ENCODE measurements at regions not wholly inside any gene's neighbourhood (a gene's known extent, or its start where the extent isn't known, plus 50 kb on each side); places are given as distances from the start of the nearest gene placed in this dataset.

DNA sequence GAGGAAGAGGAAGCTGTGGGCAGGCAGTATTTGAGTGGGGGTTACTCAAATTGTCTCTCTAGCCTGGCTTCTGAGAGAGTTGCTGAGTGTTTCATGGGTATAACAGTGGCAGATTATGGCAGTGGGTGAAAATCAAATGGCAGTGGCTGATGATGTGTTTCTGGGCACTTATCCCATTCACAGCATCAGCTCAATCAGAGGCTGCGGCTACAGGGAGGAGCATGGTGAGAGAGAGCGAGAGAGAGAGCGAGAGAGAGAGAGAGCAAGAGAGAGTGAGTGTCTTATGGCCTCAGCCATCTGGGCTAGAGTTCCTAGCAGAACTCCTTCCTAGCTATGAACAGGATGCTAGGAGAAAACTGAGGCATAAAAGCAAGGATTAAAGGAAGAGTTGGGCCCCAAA is 178.9 kb downstream of the OLFM4 start:
- DNase-seq: no peak

DNA sequence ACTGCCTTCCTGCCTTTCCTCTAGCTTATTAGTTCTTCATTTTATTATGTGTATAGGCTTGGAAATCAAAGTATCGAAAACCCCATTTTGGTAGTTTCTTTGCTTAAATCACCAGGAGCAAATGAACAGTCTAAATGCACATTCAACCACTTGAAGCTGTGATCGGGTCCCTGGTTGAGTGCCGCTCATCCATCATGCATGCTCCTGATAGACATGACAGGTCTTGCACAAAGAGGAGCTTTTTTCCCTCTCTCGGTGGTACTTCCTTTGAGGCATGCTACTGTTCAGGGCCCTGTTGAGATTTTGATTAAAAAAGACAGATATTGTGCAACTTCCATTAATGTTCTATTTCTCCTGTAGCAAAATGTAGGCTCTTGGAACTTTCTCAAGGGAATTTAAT is 185.8 kb downstream of the OLFM4 start:
- DNase-seq: no peak

DNA sequence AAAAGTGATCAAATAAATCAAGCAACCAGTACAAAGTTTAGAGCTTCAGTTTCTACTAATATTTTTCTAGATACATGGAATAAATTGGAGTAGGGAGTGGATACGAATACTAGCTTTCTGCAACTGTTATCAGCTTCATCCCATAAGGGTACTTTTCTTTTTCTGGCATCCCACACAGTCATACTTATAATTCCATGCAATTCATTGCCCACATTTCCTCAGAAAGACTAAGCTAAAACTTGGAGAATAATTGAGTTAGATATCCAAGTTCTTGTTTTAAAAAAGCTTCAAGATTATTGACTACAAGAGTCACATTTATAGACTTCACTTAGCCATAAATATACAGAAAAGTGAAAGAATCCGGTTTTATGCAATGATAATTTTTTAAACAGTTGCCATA is 186.9 kb downstream of the OLFM4 start:
- DNase-seq: no peak

DNA sequence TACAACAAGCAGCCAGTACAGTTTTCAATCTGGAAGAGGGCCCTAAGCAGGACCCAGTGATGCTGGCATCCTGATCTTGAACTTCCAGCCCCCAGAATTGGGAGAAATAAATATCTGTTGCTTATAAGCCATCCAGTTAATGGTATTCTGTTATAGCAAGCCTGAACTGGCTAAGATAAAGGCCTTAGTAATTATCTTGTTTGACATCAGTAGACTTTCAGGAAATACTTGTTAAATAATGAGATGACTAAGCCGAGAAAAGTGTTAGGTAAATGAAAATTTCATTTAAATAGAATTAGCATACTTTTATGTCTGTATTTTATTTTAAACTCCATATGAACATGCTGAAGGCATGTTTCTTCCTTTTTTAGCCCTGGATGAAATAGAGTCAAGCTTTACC is 188.2 kb downstream of the OLFM4 start:
- DNase-seq: no peak

- no peak for DNase-seq
Measured at GRCh38 chr13:53217194-53217593, 188.6 kb downstream of the OLFM4 start.

DNA sequence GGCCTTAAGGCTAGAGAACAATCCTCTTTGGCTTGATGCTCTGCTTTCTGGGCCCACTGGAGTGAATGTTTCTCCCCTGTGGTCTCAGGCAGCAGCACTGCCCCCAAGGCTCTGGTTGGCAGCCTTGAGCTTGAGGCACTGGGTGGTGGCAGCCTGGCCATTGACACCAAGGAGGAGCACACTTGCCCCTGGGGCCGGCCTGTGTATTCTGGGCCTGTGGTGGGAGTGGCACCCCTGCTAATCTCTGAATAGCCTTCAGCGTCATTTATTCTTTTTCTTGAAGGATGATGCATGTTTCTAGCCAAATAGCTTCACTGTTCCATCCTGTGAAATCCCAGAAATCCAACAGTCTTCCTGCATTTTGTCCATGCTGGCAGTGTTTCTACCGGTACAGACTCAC is 191.4 kb downstream of the OLFM4 start:
- no peak for DNase-seq

DNA sequence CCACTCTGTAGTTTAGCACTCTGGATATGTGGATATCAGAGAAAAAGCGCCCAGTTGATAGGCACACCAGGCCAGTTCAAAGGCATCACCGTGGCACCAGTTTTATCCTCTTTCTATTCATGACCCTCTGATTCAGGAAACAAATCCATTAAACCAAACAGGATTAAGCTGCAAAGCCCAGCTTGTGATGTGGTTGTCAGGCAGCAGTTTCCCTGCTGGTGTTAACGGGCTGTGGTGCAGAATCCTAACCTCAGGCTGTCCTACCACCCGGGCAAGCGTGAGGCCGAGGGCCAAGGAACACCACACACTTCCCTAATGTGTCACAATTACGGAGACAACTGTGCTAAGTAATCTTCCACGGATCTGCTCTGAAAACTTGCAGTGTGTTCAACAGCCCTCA is 209.1 kb downstream of the OLFM4 start:
- DNase-seq: no peak

DNA sequence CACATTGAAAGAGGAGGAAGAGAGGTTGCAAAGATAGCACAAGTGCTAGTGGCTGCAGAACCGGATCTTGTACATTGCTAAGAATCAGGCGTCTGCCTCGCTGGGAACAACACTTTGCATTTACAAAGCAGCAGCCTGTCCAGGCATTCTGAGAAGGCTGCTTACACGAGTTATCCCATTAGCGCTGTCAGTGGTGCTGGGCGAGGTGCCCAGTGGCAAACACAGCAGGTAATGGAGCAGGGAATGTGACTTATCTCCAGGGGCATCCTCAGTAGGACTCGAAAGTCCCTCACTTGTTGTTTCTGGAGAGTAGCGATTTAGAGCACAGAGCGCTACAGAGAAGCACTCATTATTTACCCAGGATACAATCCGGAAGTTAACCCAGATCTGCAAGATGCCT is 209.6 kb downstream of the OLFM4 start:
- DNase-seq: no peak

DNA sequence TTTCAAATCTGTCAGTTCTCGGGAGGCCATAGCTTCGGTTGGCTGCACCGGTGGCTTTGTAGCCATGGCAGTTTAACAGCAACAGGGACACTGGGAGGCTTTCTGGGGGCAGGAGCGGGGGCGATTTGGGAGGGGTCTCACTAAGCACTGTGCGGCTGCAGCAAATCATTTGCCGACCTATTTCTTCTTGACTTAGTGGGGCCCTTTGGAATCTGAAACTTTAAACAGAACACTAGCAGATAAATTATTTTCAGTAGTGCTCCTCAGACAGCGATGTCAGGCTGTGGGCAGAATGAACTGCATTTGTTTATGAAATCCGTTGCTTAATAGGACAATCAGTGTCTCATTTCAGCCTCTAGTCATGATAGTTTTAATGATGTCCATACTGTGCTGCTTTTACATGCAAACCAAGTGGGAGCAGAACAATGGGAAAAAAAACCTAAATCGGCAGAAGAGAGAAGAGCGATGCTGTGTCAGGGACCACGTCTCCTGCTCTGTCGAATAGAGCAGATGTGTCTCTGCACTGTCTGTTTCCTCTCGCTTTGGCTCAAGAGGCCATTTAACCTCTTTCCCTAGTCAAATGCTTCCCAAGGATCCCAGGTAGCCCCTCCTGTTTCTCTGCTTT is 211.9 kb downstream of the OLFM4 start:
- DNase-seq: no peak

GRCh38 chr13:53241891-53242348 is 213.3 kb downstream of the OLFM4 start:
- DNase-seq: no peak

GRCh38 chr13:53249236-53249635 is 220.6 kb downstream of the OLFM4 start:
- no peak for DNase-seq

- peak; percentile 14 for DNase-seq
Measured at GRCh38 chr13:53250272-53250875, 221.8 kb downstream of the OLFM4 start.

GRCh38 chr13:53250977-53251376 is 222.4 kb downstream of the OLFM4 start:
- no peak for DNase-seq

DNA sequence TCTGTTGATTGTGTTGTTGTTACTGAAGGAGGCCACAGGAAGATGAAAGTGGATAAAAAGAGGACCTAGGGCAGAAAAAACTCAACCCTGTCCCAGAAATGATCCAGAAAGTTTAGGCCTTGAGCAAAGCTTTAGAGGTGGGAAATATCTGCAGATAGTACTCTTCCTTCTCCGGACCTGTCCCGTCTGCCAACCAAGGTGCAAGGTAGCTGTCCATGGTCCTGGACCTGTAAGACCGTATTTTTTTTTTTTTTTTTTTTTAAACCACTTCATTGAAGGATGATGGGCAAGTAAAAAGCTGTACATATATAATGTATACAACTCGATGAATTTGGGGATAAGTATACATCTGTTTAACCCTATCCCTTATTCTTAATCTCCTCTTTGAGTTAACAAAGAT is 225.9 kb downstream of the OLFM4 start:
- no peak for DNase-seq

DNA sequence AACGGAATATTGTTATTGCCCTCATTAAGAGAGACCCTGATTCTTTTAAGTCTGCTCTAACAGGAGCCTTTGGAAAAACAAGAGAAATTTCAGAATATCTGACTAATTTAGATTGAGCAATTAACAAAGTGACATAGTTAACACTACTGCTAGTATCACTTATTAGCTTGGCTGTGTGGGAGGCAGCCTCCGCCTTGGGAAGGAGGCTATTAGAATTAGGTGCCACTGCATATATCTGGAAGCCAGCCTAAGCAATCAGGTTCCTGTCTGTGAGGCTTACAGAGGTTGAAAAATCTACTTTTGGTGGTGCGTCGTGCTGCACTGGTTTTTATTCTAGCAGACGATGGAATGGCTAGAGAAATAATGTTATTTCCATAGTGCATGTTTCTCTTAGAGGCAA is 227.2 kb downstream of the OLFM4 start:
- no peak for DNase-seq

- no peak for DNase-seq
Measured at GRCh38 chr13:53260594-53260993, 232.0 kb downstream of the OLFM4 start.

- DNase-seq: no peak
Measured at GRCh38 chr13:53264751-53265385, 236.3 kb downstream of the OLFM4 start.

DNA sequence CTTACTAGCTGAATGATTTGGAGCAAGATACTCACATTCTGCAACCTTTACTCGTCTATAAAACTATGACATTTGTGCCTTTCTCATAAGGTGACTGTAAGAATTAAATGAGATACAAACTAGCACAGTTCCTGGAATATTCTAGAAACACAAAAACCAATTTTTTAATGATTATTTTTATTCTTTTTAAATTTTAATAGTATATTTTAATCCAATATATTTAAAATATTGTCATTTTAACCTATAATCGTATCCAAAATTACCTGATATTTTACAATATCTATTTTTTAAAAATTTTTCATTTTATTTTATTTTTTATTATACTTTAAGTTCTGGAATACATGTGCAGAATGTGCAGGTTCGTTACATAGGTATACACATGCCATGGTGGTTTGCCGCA is 238.1 kb downstream of the OLFM4 start:
- no peak for DNase-seq

GRCh38 chr13:53269634-53270033 is 241.0 kb downstream of the OLFM4 start:
- no peak for DNase-seq

DNA sequence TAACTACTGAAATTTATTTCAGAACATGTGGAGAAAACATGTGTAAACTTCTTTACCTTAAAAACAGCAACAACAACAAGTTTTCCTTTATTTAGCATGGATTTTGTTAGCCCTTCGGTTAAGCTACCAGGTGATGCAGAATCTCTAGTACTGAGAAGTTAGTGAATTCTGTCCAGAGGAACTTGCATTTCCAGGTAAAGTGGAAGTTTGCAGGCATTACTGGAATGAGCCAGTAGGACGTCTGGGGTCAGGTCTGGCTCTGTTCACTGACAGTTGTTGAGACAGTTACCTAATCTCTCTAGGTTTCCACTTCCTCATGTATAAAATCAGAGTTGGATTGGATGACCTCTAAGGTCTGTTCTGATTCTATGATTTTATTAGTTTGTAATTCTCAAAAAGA is 244.3 kb downstream of the OLFM4 start:
- DNase-seq: no peak

- DNase-seq: no peak
Measured at GRCh38 chr13:53276265-53276664, 247.7 kb downstream of the OLFM4 start.

DNA sequence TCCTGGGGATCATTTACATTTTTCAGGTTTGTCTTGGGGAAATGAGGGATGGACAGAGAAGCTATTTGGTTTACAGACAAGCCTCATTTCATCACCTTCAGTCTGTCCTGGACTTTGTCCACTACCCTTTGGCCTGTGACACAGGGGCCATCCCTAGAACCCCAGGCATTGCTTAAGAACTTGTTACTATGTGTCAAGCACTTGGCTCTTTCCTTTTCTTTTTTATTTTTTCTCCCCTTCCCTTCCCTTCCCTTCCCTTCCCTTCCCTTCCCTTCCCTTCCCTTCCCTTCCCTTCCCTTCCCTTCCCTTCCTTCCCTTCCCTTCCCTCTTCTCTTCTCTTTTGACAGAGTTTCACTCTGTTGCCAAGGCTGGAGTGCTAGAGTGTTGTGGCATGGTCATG is 253.1 kb downstream of the OLFM4 start:
- DNase-seq: no peak

- no peak for DNase-seq
Measured at GRCh38 chr13:53285896-53286430, 257.4 kb downstream of the OLFM4 start.

DNA sequence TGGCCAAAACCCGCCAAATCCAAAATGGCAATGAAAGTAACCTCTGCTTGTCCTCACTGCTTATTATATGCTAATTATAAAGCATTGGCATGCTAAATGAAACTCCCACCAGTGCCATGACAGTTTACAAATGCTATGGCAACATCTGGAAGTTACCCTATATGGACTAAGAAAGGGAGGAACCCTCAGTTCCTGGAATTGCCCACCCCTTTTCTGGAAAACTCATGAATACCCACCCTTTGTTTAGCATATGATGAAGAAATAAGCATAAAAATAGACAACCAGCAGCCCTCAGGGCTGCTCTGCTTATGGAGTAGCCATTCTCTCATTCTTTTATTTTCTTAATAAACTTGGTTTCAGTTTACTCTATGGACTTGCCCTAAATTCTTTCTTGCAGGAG is 269.8 kb downstream of the OLFM4 start:
- no peak for DNase-seq
